Prostate gland (tissue), 2 donors: ENCODE measurements at regions not wholly inside any gene's neighbourhood (a gene's known extent, or its start where the extent isn't known, plus 50 kb on each side); places are given as distances from the start of the nearest gene placed in this dataset.

Experiments
- POLR2A ChIP-seq: fragments of 450-650 bp; IDR thresholded peaks from one replicate; pipeline ENCODE4 v1.6.1; 2016; ENCODE audit warnings: antibody characterized with exemption, mild to moderate bottlenecking
- TF ChIP-seq, protein P1 (sequence below), 4 experiments: fragments of 200-600 bp in 2 of 4; fragments of 450-650 bp in 2 of 4; sonication (generic) in 2 of 4; IDR thresholded peaks; 1 replicate in 3 of 4; 2 replicates in 1 of 4; pipeline ENCODE4 v1.5.1; 2016 to 2019; ENCODE audit warnings: antibody characterized with exemption in 4 of 4, mild to moderate bottlenecking in 2 of 4, moderate library complexity in 2 of 4

GRCh38 chr12:19608039-19608438 is 168.7 kb downstream of the AEBP2 start:
- TF ChIP-seq POLR2A = no peak
- TF ChIP-seq, protein P1, sequence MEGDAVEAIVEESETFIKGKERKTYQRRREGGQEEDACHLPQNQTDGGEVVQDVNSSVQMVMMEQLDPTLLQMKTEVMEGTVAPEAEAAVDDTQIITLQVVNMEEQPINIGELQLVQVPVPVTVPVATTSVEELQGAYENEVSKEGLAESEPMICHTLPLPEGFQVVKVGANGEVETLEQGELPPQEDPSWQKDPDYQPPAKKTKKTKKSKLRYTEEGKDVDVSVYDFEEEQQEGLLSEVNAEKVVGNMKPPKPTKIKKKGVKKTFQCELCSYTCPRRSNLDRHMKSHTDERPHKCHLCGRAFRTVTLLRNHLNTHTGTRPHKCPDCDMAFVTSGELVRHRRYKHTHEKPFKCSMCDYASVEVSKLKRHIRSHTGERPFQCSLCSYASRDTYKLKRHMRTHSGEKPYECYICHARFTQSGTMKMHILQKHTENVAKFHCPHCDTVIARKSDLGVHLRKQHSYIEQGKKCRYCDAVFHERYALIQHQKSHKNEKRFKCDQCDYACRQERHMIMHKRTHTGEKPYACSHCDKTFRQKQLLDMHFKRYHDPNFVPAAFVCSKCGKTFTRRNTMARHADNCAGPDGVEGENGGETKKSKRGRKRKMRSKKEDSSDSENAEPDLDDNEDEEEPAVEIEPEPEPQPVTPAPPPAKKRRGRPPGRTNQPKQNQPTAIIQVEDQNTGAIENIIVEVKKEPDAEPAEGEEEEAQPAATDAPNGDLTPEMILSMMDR (IDR thresholded peaks at IDR 0.05) = no peak
